ENCODE measurements at regions not wholly inside any gene's neighbourhood (a gene's known extent, or its start where the extent isn't known, plus 50 kb on each side); places are given as distances from the start of the nearest gene placed in this dataset.
A peak's percentile ranks its signal among the peaks of the same experiment; 100 is the strongest.
"Not testable (repeated sequence)": the region's sequence is repeated elsewhere in the genome, so short reads cannot be mapped to it uniquely, and the experiment has no call there.

- 94% methylated on average over 5 of the region's 5 CpGs for WGBS
- Histone ChIP-seq H3K27me3 (ENCODE audit: control insufficient read depth in 2 of 2, insufficient read depth in 1 of 2, low read length in 1 of 2) (no peaks in the 10 kb centered on the region), H3K9me3 (ENCODE audit: control insufficient read depth in 2 of 2, insufficient read depth in 1 of 2, low read length in 1 of 2) (no peaks in the 10 kb centered on the region), H3K36me3 (ENCODE audit: control insufficient read depth in 2 of 2, insufficient read depth in 2 of 2, low read length in 1 of 2) (no peaks in the 10 kb centered on the region), H3K4me1 (ENCODE audit: control insufficient read depth in 2 of 2, insufficient read depth in 2 of 2, low read length in 2 of 2) (no peaks in the 10 kb centered on the region), H3K27ac (ENCODE audit: low read depth in 1 of 2, low read length in 1 of 2) (no peak overlapping the region), H3K4me3 (ENCODE audit: low read length in 2 of 2) (no peak overlapping the region)
- no peak for DNase-seq (ENCODE audit: low read depth in 6 of 9, low spot score in 9 of 9)
Measured at GRCh38 chr3:59189939-59190338, 140.1 kb upstream of the CFAP20DC start.

- Histone ChIP-seq H3K27me3 (ENCODE audit: control insufficient read depth in 2 of 2, insufficient read depth in 1 of 2, low read length in 1 of 2) (no peaks in the 10 kb centered on the region), H3K9me3 (ENCODE audit: control insufficient read depth in 2 of 2, insufficient read depth in 1 of 2, low read length in 1 of 2) (no peaks in the 10 kb centered on the region), H3K4me3 (ENCODE audit: low read length in 2 of 2) (no peak overlapping the region), H3K36me3 (ENCODE audit: control insufficient read depth in 2 of 2, insufficient read depth in 2 of 2, low read length in 1 of 2) (no peaks in the 10 kb centered on the region), H3K27ac (ENCODE audit: low read depth in 1 of 2, low read length in 1 of 2) (no peak overlapping the region), H3K4me1 (ENCODE audit: control insufficient read depth in 2 of 2, insufficient read depth in 2 of 2, low read length in 2 of 2) (no peaks in the 10 kb centered on the region)
- DNase-seq (ENCODE audit: low read depth in 6 of 9, low spot score in 9 of 9), result no peak
- WGBS, result 99% methylated on average over 4 of the region's 4 CpGs
Measured at GRCh38 chr3:59189526-59189925, 139.7 kb upstream of the CFAP20DC start.

GRCh38 chr3:59186725-59187124 lies 136.9 kb upstream of the CFAP20DC start:
- Histone ChIP-seq H3K36me3 (ENCODE audit: control insufficient read depth in 2 of 2, insufficient read depth in 2 of 2, low read length in 1 of 2) (no peaks in the 10 kb centered on the region), H3K4me3 (ENCODE audit: low read length in 2 of 2) (no peak overlapping the region), H3K4me1 (ENCODE audit: control insufficient read depth in 2 of 2, insufficient read depth in 2 of 2, low read length in 2 of 2) (no peaks in the 10 kb centered on the region), H3K9me3 (ENCODE audit: control insufficient read depth in 2 of 2, insufficient read depth in 1 of 2, low read length in 1 of 2) (no peaks in the 10 kb centered on the region), H3K27me3 (ENCODE audit: control insufficient read depth in 2 of 2, insufficient read depth in 1 of 2, low read length in 1 of 2) (no peaks in the 10 kb centered on the region), H3K27ac (ENCODE audit: low read depth in 1 of 2, low read length in 1 of 2) (no peak overlapping the region)
- 65% methylated on average over 1 of the region's 1 CpG for WGBS
- DNase-seq (ENCODE audit: low read depth in 6 of 9, low spot score in 9 of 9), result peak in 2 of 9 donors; percentile 5 to 14

- no peak overlapping the region for H3K4me3 ChIP-seq (ENCODE audit: low read length in 2 of 2)
- no peaks in the 10 kb centered on the region for H3K36me3 ChIP-seq (ENCODE audit: control insufficient read depth in 2 of 2, insufficient read depth in 2 of 2, low read length in 1 of 2)
- no peaks in the 10 kb centered on the region for H3K27me3 ChIP-seq (ENCODE audit: control insufficient read depth in 2 of 2, insufficient read depth in 1 of 2, low read length in 1 of 2)
- no peaks in the 10 kb centered on the region for H3K9me3 ChIP-seq (ENCODE audit: control insufficient read depth in 2 of 2, insufficient read depth in 1 of 2, low read length in 1 of 2)
- no peak overlapping the region for H3K27ac ChIP-seq (ENCODE audit: low read depth in 1 of 2, low read length in 1 of 2)
- 93% methylated on average over 3 of the region's 3 CpGs for WGBS
- DNase-seq (ENCODE audit: low read depth in 6 of 9, low spot score in 9 of 9), result no peak
- H3K4me1 ChIP-seq (ENCODE audit: control insufficient read depth in 2 of 2, insufficient read depth in 2 of 2, low read length in 2 of 2), result no peaks in the 10 kb centered on the region
Measured at GRCh38 chr3:59185591-59186369, 136.0 kb upstream of the CFAP20DC start.

GRCh38 chr3:59180006-59180405 lies 130.2 kb upstream of the CFAP20DC start:
- Histone ChIP-seq H3K36me3 (ENCODE audit: control insufficient read depth in 2 of 2, insufficient read depth in 2 of 2, low read length in 1 of 2) (no peaks in the 10 kb centered on the region), H3K27me3 (ENCODE audit: control insufficient read depth in 2 of 2, insufficient read depth in 1 of 2, low read length in 1 of 2) (no peaks in the 10 kb centered on the region), H3K27ac (ENCODE audit: low read depth in 1 of 2, low read length in 1 of 2) (no peak overlapping the region), H3K9me3 (ENCODE audit: control insufficient read depth in 2 of 2, insufficient read depth in 1 of 2, low read length in 1 of 2) (no peaks in the 10 kb centered on the region), H3K4me1 (ENCODE audit: control insufficient read depth in 2 of 2, insufficient read depth in 2 of 2, low read length in 2 of 2) (no peaks in the 10 kb centered on the region), H3K4me3 (ENCODE audit: low read length in 2 of 2) (no peak overlapping the region)
- 98% methylated on average over 3 of the region's 3 CpGs for WGBS
- DNase-seq (ENCODE audit: low read depth in 6 of 9, low spot score in 9 of 9), result no peak

GRCh38 chr3:59178698-59179097 lies 128.9 kb upstream of the CFAP20DC start:
- no peak overlapping the region for H3K4me3 ChIP-seq (ENCODE audit: low read length in 2 of 2)
- H3K9me3 ChIP-seq (ENCODE audit: control insufficient read depth in 2 of 2, insufficient read depth in 1 of 2, low read length in 1 of 2), result no peaks in the 10 kb centered on the region
- no peaks in the 10 kb centered on the region for H3K36me3 ChIP-seq (ENCODE audit: control insufficient read depth in 2 of 2, insufficient read depth in 2 of 2, low read length in 1 of 2)
- no peak overlapping the region for H3K27ac ChIP-seq (ENCODE audit: low read depth in 1 of 2, low read length in 1 of 2)
- H3K4me1 ChIP-seq (ENCODE audit: control insufficient read depth in 2 of 2, insufficient read depth in 2 of 2, low read length in 2 of 2), result no peaks in the 10 kb centered on the region
- H3K27me3 ChIP-seq (ENCODE audit: control insufficient read depth in 2 of 2, insufficient read depth in 1 of 2, low read length in 1 of 2), result no peaks in the 10 kb centered on the region
- DNase-seq (ENCODE audit: low read depth in 6 of 9, low spot score in 9 of 9), result no peak

- no peak for DNase-seq (ENCODE audit: low read depth in 6 of 9, low spot score in 9 of 9)
- Histone ChIP-seq H3K4me1 (ENCODE audit: control insufficient read depth in 2 of 2, insufficient read depth in 2 of 2, low read length in 2 of 2) (no peaks in the 10 kb centered on the region), H3K4me3 (ENCODE audit: low read length in 2 of 2) (no peak overlapping the region), H3K36me3 (ENCODE audit: control insufficient read depth in 2 of 2, insufficient read depth in 2 of 2, low read length in 1 of 2) (no peaks in the 10 kb centered on the region), H3K9me3 (ENCODE audit: control insufficient read depth in 2 of 2, insufficient read depth in 1 of 2, low read length in 1 of 2) (no peaks in the 10 kb centered on the region), H3K27ac (ENCODE audit: low read depth in 1 of 2, low read length in 1 of 2) (no peak overlapping the region), H3K27me3 (ENCODE audit: control insufficient read depth in 2 of 2, insufficient read depth in 1 of 2, low read length in 1 of 2) (no peaks in the 10 kb centered on the region)
- WGBS, result 97% methylated on average over 1 of the region's 1 CpG
Measured at GRCh38 chr3:59171491-59171890, 121.7 kb upstream of the CFAP20DC start.

- H3K27me3 ChIP-seq (ENCODE audit: control insufficient read depth in 2 of 2, insufficient read depth in 1 of 2, low read length in 1 of 2); H3K27ac ChIP-seq (ENCODE audit: low read depth in 1 of 2, low read length in 1 of 2); H3K36me3 ChIP-seq (ENCODE audit: control insufficient read depth in 2 of 2, insufficient read depth in 2 of 2, low read length in 1 of 2); H3K4me1 ChIP-seq (ENCODE audit: control insufficient read depth in 2 of 2, insufficient read depth in 2 of 2, low read length in 2 of 2); DNase-seq (ENCODE audit: low read depth in 6 of 9, low spot score in 9 of 9); H3K4me3 ChIP-seq (ENCODE audit: low read length in 2 of 2); H3K9me3 ChIP-seq (ENCODE audit: control insufficient read depth in 2 of 2, insufficient read depth in 1 of 2, low read length in 1 of 2): not testable (repeated sequence)
- WGBS, result 92% methylated on average over 3 of the region's 3 CpGs
Measured at GRCh38 chr3:59170166-59170565, 120.3 kb upstream of the CFAP20DC start.

- 47% methylated on average over 1 of the region's 1 CpG for WGBS
- Histone ChIP-seq H3K4me1 (ENCODE audit: control insufficient read depth in 2 of 2, insufficient read depth in 2 of 2, low read length in 2 of 2) (no peaks in the 10 kb centered on the region), H3K36me3 (ENCODE audit: control insufficient read depth in 2 of 2, insufficient read depth in 2 of 2, low read length in 1 of 2) (no peaks in the 10 kb centered on the region), H3K27me3 (ENCODE audit: control insufficient read depth in 2 of 2, insufficient read depth in 1 of 2, low read length in 1 of 2) (no peaks in the 10 kb centered on the region), H3K4me3 (ENCODE audit: low read length in 2 of 2) (no peak overlapping the region), H3K9me3 (ENCODE audit: control insufficient read depth in 2 of 2, insufficient read depth in 1 of 2, low read length in 1 of 2) (no peaks in the 10 kb centered on the region), H3K27ac (ENCODE audit: low read depth in 1 of 2, low read length in 1 of 2) (no peak overlapping the region)
- DNase-seq (ENCODE audit: low read depth in 6 of 9, low spot score in 9 of 9), result no peak
Measured at GRCh38 chr3:59167756-59168155, 117.9 kb upstream of the CFAP20DC start.

Data from thymus (tissue), 11 donors.